ENCODE measurements at regions not wholly inside any gene's neighbourhood (a gene's known extent, or its start where the extent isn't known, plus 50 kb on each side); places are given as distances from the start of the nearest gene placed in this dataset.

GRCh38 chr4:177692907-177693306, 250.7 kb upstream of the AGA start:
- no peaks in the 10 kb centered on the region for H3K79me2 ChIP-seq (ENCODE audit: insufficient read depth, low read depth)
- no peak overlapping the region for H3K4me2 ChIP-seq
- H3K27ac ChIP-seq, result no peak overlapping the region
- no peak overlapping the region for H3K9ac ChIP-seq
- no peaks in the 10 kb centered on the region for H3K27me3 ChIP-seq (ENCODE audit: insufficient read depth, low read depth)
- H3K4me1 ChIP-seq (ENCODE audit: low read depth, poor library complexity, severe bottlenecking), result no peaks in the 10 kb centered on the region
- no peak overlapping the region for H3K4me3 ChIP-seq (IDR thresholded peaks at IDR 0.05; ENCODE audit: insufficient read depth, low read depth, low read length)
- H2AFZ ChIP-seq (ENCODE audit: low read depth), result no peak overlapping the region
- H3K36me3 ChIP-seq (ENCODE audit: insufficient read depth), result no peaks in the 10 kb centered on the region
- TF ChIP-seq CTCF (conservative IDR thresholded peaks at IDR 0.05; ENCODE audit: low read depth, low read length), result no peak
- H4K20me1 ChIP-seq (ENCODE audit: insufficient read depth), result no peaks in the 10 kb centered on the region

GRCh38 chr4:177696438-177696966, 254.3 kb upstream of the AGA start:
- Histone ChIP-seq H3K27me3 (ENCODE audit: insufficient read depth, low read depth) (no peaks in the 10 kb centered on the region), H3K4me1 (ENCODE audit: low read depth, poor library complexity, severe bottlenecking) (no peaks in the 10 kb centered on the region), H4K20me1 (ENCODE audit: insufficient read depth) (no peaks in the 10 kb centered on the region), H3K27ac (no peak overlapping the region), H3K4me3 (IDR thresholded peaks at IDR 0.05; ENCODE audit: insufficient read depth, low read depth, low read length) (no peak overlapping the region), H3K36me3 (ENCODE audit: insufficient read depth) (no peaks in the 10 kb centered on the region), H3K9ac (no peak overlapping the region), H2AFZ (ENCODE audit: low read depth) (no peak overlapping the region), H3K79me2 (ENCODE audit: insufficient read depth, low read depth) (no peaks in the 10 kb centered on the region), H3K4me2 (no peak overlapping the region)
- TF ChIP-seq CTCF (conservative IDR thresholded peaks at IDR 0.05; ENCODE audit: low read depth, low read length), result no peak

- Histone ChIP-seq H3K27ac (no peak overlapping the region), H3K4me3 (IDR thresholded peaks at IDR 0.05; ENCODE audit: insufficient read depth, low read depth, low read length) (no peak overlapping the region), H3K9ac (no peak overlapping the region), H3K4me2 (no peak overlapping the region), H3K4me1 (ENCODE audit: low read depth, poor library complexity, severe bottlenecking) (no peaks in the 10 kb centered on the region), H3K79me2 (ENCODE audit: insufficient read depth, low read depth) (no peaks in the 10 kb centered on the region), H2AFZ (ENCODE audit: low read depth) (no peak overlapping the region), H3K27me3 (ENCODE audit: insufficient read depth, low read depth) (no peaks in the 10 kb centered on the region), H3K36me3 (ENCODE audit: insufficient read depth) (no peaks in the 10 kb centered on the region), H4K20me1 (ENCODE audit: insufficient read depth) (no peaks in the 10 kb centered on the region)
- no peak for TF ChIP-seq CTCF (conservative IDR thresholded peaks at IDR 0.05; ENCODE audit: low read depth, low read length)
Measured at GRCh38 chr4:177699365-177700213, 257.4 kb upstream of the AGA start.

- Histone ChIP-seq H3K36me3 (ENCODE audit: insufficient read depth) (no peaks in the 10 kb centered on the region), H3K9ac (no peak overlapping the region), H3K27me3 (ENCODE audit: insufficient read depth, low read depth) (no peaks in the 10 kb centered on the region), H4K20me1 (ENCODE audit: insufficient read depth) (no peaks in the 10 kb centered on the region), H3K4me2 (no peak overlapping the region), H3K79me2 (ENCODE audit: insufficient read depth, low read depth) (no peaks in the 10 kb centered on the region), H3K4me1 (ENCODE audit: low read depth, poor library complexity, severe bottlenecking) (no peaks in the 10 kb centered on the region), H2AFZ (ENCODE audit: low read depth) (no peak overlapping the region), H3K27ac (no peak overlapping the region), H3K4me3 (IDR thresholded peaks at IDR 0.05; ENCODE audit: insufficient read depth, low read depth, low read length) (no peak overlapping the region)
- no peak for TF ChIP-seq CTCF (conservative IDR thresholded peaks at IDR 0.05; ENCODE audit: low read depth, low read length)
Measured at GRCh38 chr4:177706916-177707315, 264.7 kb upstream of the AGA start.

All from KMS-11 (cell line).